H9 (cell line): ENCODE measurements at regions not wholly inside any gene's neighbourhood (a gene's known extent, or its start where the extent isn't known, plus 50 kb on each side); places are given as distances from the start of the nearest gene placed in this dataset.

ENCODE experiments used
- DNase-seq: peaks from one replicate; pipeline ENCODE4 v3.0.0-alpha.2; 2017
- H2AFZ ChIP-seq: one replicate; pipeline ENCODE4 v1.6.1; 2013; ENCODE audit warnings: mild to moderate bottlenecking, low read length, control low read depth, moderate library complexity
- H2AK5ac ChIP-seq: 2 replicates; pipeline ENCODE4 v1.6.1; 2013; ENCODE audit warnings: low read length, control low read depth, mixed read lengths; ENCODE audit not compliant: insufficient read length
- H2BK120ac ChIP-seq: one replicate; pipeline ENCODE4 v1.6.1; 2013; ENCODE audit warnings: low read depth, mild to moderate bottlenecking, low read length, control low read depth, inconsistent platforms; ENCODE audit not compliant: poor library complexity, severe bottlenecking
- H2BK12ac ChIP-seq: 2 replicates; pipeline ENCODE4 v1.6.1; 2013; ENCODE audit warnings: low read length, control low read depth, mixed read lengths, low read depth; ENCODE audit not compliant: insufficient read length
- H2BK15ac ChIP-seq: 2 replicates; pipeline ENCODE4 v1.6.1; 2013; ENCODE audit warnings: low read depth, low read length, control low read depth
- H2BK20ac ChIP-seq: one replicate; pipeline ENCODE4 v1.6.1; 2013; ENCODE audit warnings: low read depth, mild to moderate bottlenecking, low read length, control low read depth, inconsistent platforms; ENCODE audit not compliant: poor library complexity, severe bottlenecking
- H2BK5ac ChIP-seq: 2 replicates; pipeline ENCODE4 v1.6.1; 2013; ENCODE audit warnings: low read length, control low read depth, mixed read lengths; ENCODE audit not compliant: insufficient read length
- H3K14ac ChIP-seq: 2 replicates; pipeline ENCODE4 v1.6.1; 2013; ENCODE audit warnings: low read length, control low read depth; ENCODE audit not compliant: insufficient read depth
- H3K18ac ChIP-seq: 2 replicates; pipeline ENCODE4 v1.6.1; 2013; ENCODE audit warnings: low read depth, mild to moderate bottlenecking, mixed read lengths, low read length, control low read depth; ENCODE audit not compliant: insufficient read length
- H3K23ac ChIP-seq: 2 replicates; pipeline ENCODE4 v1.6.1; 2013; ENCODE audit warnings: low read length, control low read depth, mixed read lengths, low read depth; ENCODE audit not compliant: insufficient read length
- H3K23me2 ChIP-seq: 2 replicates; pipeline ENCODE4 v1.6.1; 2013; ENCODE audit warnings: low read depth, mild to moderate bottlenecking, mixed read lengths, low read length, control low read depth; ENCODE audit not compliant: insufficient read length, poor library complexity, severe bottlenecking
- H3K27ac ChIP-seq: 2 replicates; pipeline ENCODE4 v1.5.1; 2013; ENCODE audit warnings: low read length, control low read depth, mixed read lengths, low read depth; ENCODE audit not compliant: insufficient read length
- H3K27me3 ChIP-seq: 2 replicates; pipeline ENCODE4 v1.6.1; 2013; ENCODE audit warnings: low read length, control low read depth, inconsistent platforms; ENCODE audit not compliant: insufficient read depth
- H3K4ac ChIP-seq: 2 replicates; pipeline ENCODE4 v1.6.1; 2013; ENCODE audit warnings: low read depth, mild to moderate bottlenecking, control low read depth, inconsistent platforms, low read length, moderate library complexity
- H3K4me1 ChIP-seq: 2 replicates; pipeline ENCODE4 v1.6.1; 2013; ENCODE audit warnings: low read length, control low read depth, inconsistent platforms; ENCODE audit not compliant: insufficient read depth
- H3K4me2 ChIP-seq: 2 replicates; pipeline ENCODE4 v1.6.1; 2013; ENCODE audit warnings: low read length, control low read depth, mixed read lengths; ENCODE audit not compliant: insufficient read length, insufficient read depth
- H3K56ac ChIP-seq: 2 replicates; pipeline ENCODE4 v1.6.1; 2013; ENCODE audit warnings: low read depth, mild to moderate bottlenecking, mixed read lengths, low read length, control low read depth; ENCODE audit not compliant: insufficient read length
- H3K79me1 ChIP-seq: 2 replicates; pipeline ENCODE4 v1.6.1; 2013; ENCODE audit warnings: low read depth, mild to moderate bottlenecking, moderate library complexity, low read length, control low read depth, inconsistent platforms; ENCODE audit not compliant: insufficient read depth, poor library complexity, severe bottlenecking
- H3K79me2 ChIP-seq: 2 replicates; pipeline ENCODE4 v1.6.1; 2013; ENCODE audit warnings: low read length, control low read depth, inconsistent platforms; ENCODE audit not compliant: insufficient read depth
- H3K9ac ChIP-seq: 2 replicates; pipeline ENCODE4 v1.6.1; 2013; ENCODE audit warnings: low read length, control low read depth, mixed read lengths; ENCODE audit not compliant: insufficient read length; ENCODE audit errors: extremely low read depth
- H3K9me3 ChIP-seq: one replicate; pipeline ENCODE4 v1.6.1; 2013; ENCODE audit warnings: low read depth, low read length, inconsistent platforms; ENCODE audit not compliant: control insufficient read depth
- H3T11ph ChIP-seq: one replicate; pipeline ENCODE4 v1.6.1; 2013; ENCODE audit warnings: mild to moderate bottlenecking, low read length, control low read depth, inconsistent platforms
- H4K20me1 ChIP-seq: one replicate; pipeline ENCODE4 v1.6.1; 2013; ENCODE audit not compliant: control insufficient read depth, insufficient read length, insufficient read depth
- H4K5ac ChIP-seq: 2 replicates; pipeline ENCODE4 v1.6.1; 2013; ENCODE audit warnings: low read depth, mild to moderate bottlenecking, mixed read lengths, low read length, control low read depth; ENCODE audit not compliant: insufficient read length
- H4K8ac ChIP-seq: replicated peaks from 2 replicates; pipeline ENCODE4 v1.6.1; 2013; ENCODE audit warnings: low read length, control low read depth, mixed read lengths, low read depth; ENCODE audit not compliant: insufficient read length
- H4K91ac ChIP-seq: 2 replicates; pipeline ENCODE4 v1.6.1; 2013; ENCODE audit warnings: low read depth, mild to moderate bottlenecking, moderate library complexity, mixed read lengths, low read length, control low read depth; ENCODE audit not compliant: insufficient read length
- H3K27ac Mint-ChIP-seq, 3 experiments: 2 replicates in 2 of 3; 3 replicates in 1 of 3; pipeline ENCODE4 v1.8.0; 2020 to 2021; ENCODE audit warnings: mixed read lengths in 3 of 3, mild to moderate bottlenecking in 1 of 3, moderate library complexity in 1 of 3
- H3K27me3 Mint-ChIP-seq: 2 replicates; pipeline ENCODE4 v1.8.0; 2021; ENCODE audit warnings: low read depth, mild to moderate bottlenecking, moderate library complexity, mixed read lengths
- H3K36me3 Mint-ChIP-seq, 3 experiments: 2 replicates in 2 of 3; 3 replicates in 1 of 3; pipeline ENCODE4 v1.8.0; 2020 to 2021; ENCODE audit warnings: low read depth in 3 of 3, mixed read lengths in 3 of 3; ENCODE audit not compliant: insufficient read depth in 1 of 3
- H3K4me1 Mint-ChIP-seq, 2 experiments: 2 replicates each; pipeline ENCODE4 v1.8.0; 2020; ENCODE audit warnings: mixed read lengths in 2 of 2
- H3K4me3 Mint-ChIP-seq, 2 experiments: 2 replicates in 1 of 2; 3 replicates in 1 of 2; pipeline ENCODE4 v1.8.0; 2020 to 2021; ENCODE audit warnings: mild to moderate bottlenecking in 2 of 2, mixed read lengths in 2 of 2, moderate library complexity in 1 of 2
- H3K9me3 Mint-ChIP-seq, 2 experiments: 2 replicates in 1 of 2; 3 replicates in 1 of 2; pipeline ENCODE4 v1.8.0; 2020; ENCODE audit warnings: mild to moderate bottlenecking in 2 of 2, mixed read lengths in 2 of 2, moderate library complexity in 1 of 2
- WGBS: extraction: QIAGEN DNeasy Blood & Tissue Kit; methylation state at CpG from one replicate; pipeline ENCODE4 v1.1.7; 2013; ENCODE audit warnings: missing lambda C conversion rate, low lambda C conversion rate, mixed read lengths; ENCODE audit not compliant: insufficient read length; ENCODE audit errors: extremely low coverage; 5-methylcytosine and 5-hydroxymethylcytosine counted together
- TF ChIP-seq, protein P1 (sequence below): fragments of 200-600 bp; sonication (generic); conservative IDR thresholded peaks from 3 replicates; pipeline ENCODE4 v1.8.0; 2021; ENCODE audit warnings: antibody characterized with exemption, mild to moderate bottlenecking

DNA sequence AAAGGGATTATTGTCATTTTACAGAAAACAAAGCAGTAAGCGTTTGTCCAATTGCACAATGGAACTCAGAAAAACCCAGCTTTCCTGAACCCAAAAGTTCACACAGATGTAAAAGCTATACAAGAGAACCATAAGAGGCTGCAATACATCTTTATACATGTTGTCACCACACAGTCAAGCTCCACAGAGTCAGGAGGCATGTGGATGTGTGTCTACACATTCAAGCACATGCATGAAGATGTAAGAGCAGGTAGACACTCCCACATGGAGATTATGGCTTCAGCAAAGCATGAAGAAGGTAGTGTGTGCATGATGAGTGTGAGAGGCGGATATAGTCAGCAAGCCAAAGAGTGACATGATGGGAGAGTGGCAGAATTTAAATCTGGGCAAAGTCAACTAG lies 124.7 kb upstream of the THBS1 start:
- H3K9me3 Mint-ChIP-seq = no peaks in the 10 kb centered on the region
- TF ChIP-seq, protein P1, sequence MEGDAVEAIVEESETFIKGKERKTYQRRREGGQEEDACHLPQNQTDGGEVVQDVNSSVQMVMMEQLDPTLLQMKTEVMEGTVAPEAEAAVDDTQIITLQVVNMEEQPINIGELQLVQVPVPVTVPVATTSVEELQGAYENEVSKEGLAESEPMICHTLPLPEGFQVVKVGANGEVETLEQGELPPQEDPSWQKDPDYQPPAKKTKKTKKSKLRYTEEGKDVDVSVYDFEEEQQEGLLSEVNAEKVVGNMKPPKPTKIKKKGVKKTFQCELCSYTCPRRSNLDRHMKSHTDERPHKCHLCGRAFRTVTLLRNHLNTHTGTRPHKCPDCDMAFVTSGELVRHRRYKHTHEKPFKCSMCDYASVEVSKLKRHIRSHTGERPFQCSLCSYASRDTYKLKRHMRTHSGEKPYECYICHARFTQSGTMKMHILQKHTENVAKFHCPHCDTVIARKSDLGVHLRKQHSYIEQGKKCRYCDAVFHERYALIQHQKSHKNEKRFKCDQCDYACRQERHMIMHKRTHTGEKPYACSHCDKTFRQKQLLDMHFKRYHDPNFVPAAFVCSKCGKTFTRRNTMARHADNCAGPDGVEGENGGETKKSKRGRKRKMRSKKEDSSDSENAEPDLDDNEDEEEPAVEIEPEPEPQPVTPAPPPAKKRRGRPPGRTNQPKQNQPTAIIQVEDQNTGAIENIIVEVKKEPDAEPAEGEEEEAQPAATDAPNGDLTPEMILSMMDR = no peak
- H3K27ac ChIP-seq = no peak overlapping the region

More for the DNA sequence above, 124.7 kb upstream of the THBS1 start:
- no peak overlapping the region for H3K27ac Mint-ChIP-seq
- no peak overlapping the region for H2AK5ac ChIP-seq
- H3K23ac ChIP-seq = no peak overlapping the region
- H2BK5ac ChIP-seq = no peak overlapping the region
- WGBS = no CpG with 5 or more reads among the region's 2 CpGs
- H3K56ac ChIP-seq = no peak overlapping the region
- H3K4me1 ChIP-seq = no peaks in the 10 kb centered on the region
- no peak overlapping the region for H3K4me2 ChIP-seq
- H3K4ac ChIP-seq = no peak overlapping the region
- no peak overlapping the region for H2BK12ac ChIP-seq
- no peak overlapping the region for H3T11ph ChIP-seq
- no peaks in the 10 kb centered on the region; a peak in 1 of 4 replicates for H3K4me1 Mint-ChIP-seq
- H2BK15ac ChIP-seq = no peak overlapping the region
- H3K27me3 ChIP-seq = no peaks in the 10 kb centered on the region
- H4K5ac ChIP-seq = no peak overlapping the region
- no peak overlapping the region for H2BK20ac ChIP-seq
- no peak overlapping the region for H2BK120ac ChIP-seq
- H3K4me3 Mint-ChIP-seq = no peak overlapping the region
- H3K9ac ChIP-seq = no peak overlapping the region
- no peaks in the 10 kb centered on the region; the same call in 1 of the 2 replicates for H3K27me3 Mint-ChIP-seq
- H4K8ac ChIP-seq = no peak overlapping the region
- no peak overlapping the region for H4K91ac ChIP-seq
- no peaks in the 10 kb centered on the region for H3K9me3 ChIP-seq
- no peaks in the 10 kb centered on the region; a peak in 1 of 7 replicates for H3K36me3 Mint-ChIP-seq
- H3K79me1 ChIP-seq = no peaks in the 10 kb centered on the region
- H3K23me2 ChIP-seq = no peaks in the 10 kb centered on the region
- no peak overlapping the region for H3K18ac ChIP-seq
- H3K14ac ChIP-seq = no peak overlapping the region
- H4K20me1 ChIP-seq = no peaks in the 10 kb centered on the region
- H2AFZ ChIP-seq = no peak overlapping the region
- no peaks in the 10 kb centered on the region for H3K79me2 ChIP-seq
- no peak for DNase-seq
